Right lung (tissue), 2 donors: ENCODE measurements at regions not wholly inside any gene's neighbourhood (a gene's known extent, or its start where the extent isn't known, plus 50 kb on each side); places are given as distances from the start of the nearest gene placed in this dataset.

Source experiments
- DNase-seq, 2 donors: peaks; one replicate each; pipeline ENCODE4 v3.0.0-alpha.2; 2013

- no peak for DNase-seq
Measured at GRCh38 chr18:39805218-39805617, 2149.8 kb upstream of the PIK3C3 start.

GRCh38 chr18:39802648-39803229 lies 2152.3 kb upstream of the PIK3C3 start:
- no peak for DNase-seq

GRCh38 chr18:39801848-39802247 lies 2153.2 kb upstream of the PIK3C3 start:
- no peak for DNase-seq

- DNase-seq = no peak
Measured at GRCh38 chr18:39801010-39801409, 2154.0 kb upstream of the PIK3C3 start.

GRCh38 chr18:39799006-39799405 lies 2156.0 kb upstream of the PIK3C3 start:
- no peak for DNase-seq

GRCh38 chr18:39796393-39796792 lies 2158.6 kb upstream of the PIK3C3 start:
- DNase-seq = no peak

GRCh38 chr18:39795350-39795749 lies 2159.7 kb upstream of the PIK3C3 start:
- DNase-seq = no peak

GRCh38 chr18:39793609-39794008 lies 2161.4 kb upstream of the PIK3C3 start:
- no peak for DNase-seq

GRCh38 chr18:39788383-39788782 lies 2166.7 kb upstream of the PIK3C3 start:
- DNase-seq = no peak

GRCh38 chr18:39786477-39786876 lies 2168.6 kb upstream of the PIK3C3 start:
- no peak for DNase-seq

- no peak for DNase-seq
Measured at GRCh38 chr18:39784541-39784940, 2170.5 kb upstream of the PIK3C3 start.

- DNase-seq = peak in 1 of 2 donors; percentile 21
Measured at GRCh38 chr18:39781565-39781964, 2173.5 kb upstream of the PIK3C3 start.

- DNase-seq = no peak
Measured at GRCh38 chr18:39780774-39781173, 2174.3 kb upstream of the PIK3C3 start.

- DNase-seq = no peak
Measured at GRCh38 chr18:39779926-39780325, 2175.1 kb upstream of the PIK3C3 start.

GRCh38 chr18:39776766-39777165 lies 2178.3 kb upstream of the PIK3C3 start:
- DNase-seq = no peak

- DNase-seq = no peak
Measured at GRCh38 chr18:39774957-39775598, 2180.0 kb upstream of the PIK3C3 start.

GRCh38 chr18:39773646-39774045 lies 2181.4 kb upstream of the PIK3C3 start:
- DNase-seq = no peak

GRCh38 chr18:39772155-39772919 lies 2182.7 kb upstream of the PIK3C3 start:
- DNase-seq = no peak

- no peak for DNase-seq
Measured at GRCh38 chr18:39770399-39770798, 2184.6 kb upstream of the PIK3C3 start.

- no peak for DNase-seq
Measured at GRCh38 chr18:39764873-39765272, 2190.2 kb upstream of the PIK3C3 start.

- no peak for DNase-seq
Measured at GRCh38 chr18:39761273-39761672, 2193.8 kb upstream of the PIK3C3 start.

GRCh38 chr18:39759926-39760325 lies 2194.3 kb upstream of the CELF4 start:
- DNase-seq = no peak

GRCh38 chr18:39753178-39753577 lies 2187.6 kb upstream of the CELF4 start:
- no peak for DNase-seq
